K562 (cell line): ENCODE measurements at regions not wholly inside any gene's neighbourhood (a gene's known extent, or its start where the extent isn't known, plus 50 kb on each side); places are given as distances from the start of the nearest gene placed in this dataset.

Source experiments
- ATAC-seq: fragments of 200-7000 bp; cut with Tn5 transposase; 3 replicates; pipeline ENCODE4 v1.9.1; 2020; ENCODE audit warnings: moderate library complexity
- BruUV-seq: library from RNA; stranded (reverse); fragments of 400-500 nt; replicated peaks from 2 replicates; lab custom pipeline; 2021; lab: Mats Ljungman, UMichigan
- CTCF ChIA-PET: fragments of 300-600 bp; formaldehyde crosslinking; extraction: SDS; loops from one replicate; lab custom pipeline; 2021; ENCODE audit warnings: low intra/inter-chr PET ratio; lab: Yijun Ruan, JAX
- POLR2A ChIA-PET: fragments of 300-600, 350-650 bp; sonication (Branson Sonifier 250); formaldehyde crosslinking; extraction: SDS; loops from one replicate; lab custom pipeline; 2021; ENCODE audit warnings: antibody characterized with exemption, inconsistent platforms; lab: Yijun Ruan, JAX
- DNase-seq, 4 experiments: peaks; one replicate each; pipeline versions ENCODE4 v3.0.0 to v3.0.0-alpha.2; 2011 to 2018; ENCODE audit warnings: low spot score in 3 of 4, mixed read lengths in 3 of 4; ENCODE audit errors: extremely low read depth in 1 of 4
- FAIRE-seq: peaks from 2 replicates; lab custom pipeline; 2011; peaks lifted over from hg19 to GRCh38; lab: Jason Lieb, UNC
- H2AFZ ChIP-seq: 2 replicates; pipeline ENCODE4 v1.6.0; 2011; ENCODE audit warnings: low read depth, low read length, control low read depth, inconsistent platforms
- H3K27ac ChIP-seq: fragments of 200-600 bp; 3 replicates; pipeline ENCODE4 v1.8.0; 2011; ENCODE audit warnings: low read depth, mild to moderate bottlenecking, control low read depth, inconsistent platforms, low read length, moderate library complexity, mixed read lengths; ENCODE audit errors: extremely low read depth
- H3K27me3 ChIP-seq, 2 experiments: fragments of 300-600 bp in 1 of 2; 2 replicates in 1 of 2; 3 replicates in 1 of 2; pipeline versions ENCODE4 v1.6.0 to v1.8.0; 2011; ENCODE audit warnings: inconsistent platforms in 2 of 2, low read length in 2 of 2, mild to moderate bottlenecking in 1 of 2, mixed read lengths in 1 of 2, moderate library complexity in 1 of 2; ENCODE audit not compliant: control insufficient read depth in 2 of 2, insufficient read depth in 2 of 2
- H3K36me3 ChIP-seq: fragments of 300-600 bp; 3 replicates; pipeline ENCODE4 v1.8.0; 2011; ENCODE audit warnings: mild to moderate bottlenecking, low read length, inconsistent platforms; ENCODE audit not compliant: control insufficient read depth, insufficient read depth
- H3K4me1 ChIP-seq, 2 experiments: fragments of 200-600 bp in 1 of 2; replicated peaks in 1 of 2; 2 replicates in 1 of 2; 3 replicates in 1 of 2; pipeline versions ENCODE4 v1.5.1 to v1.8.0; 2011; ENCODE audit warnings: inconsistent platforms in 2 of 2, low read length in 2 of 2, mild to moderate bottlenecking in 1 of 2, mixed read lengths in 1 of 2, moderate library complexity in 1 of 2; ENCODE audit not compliant: control insufficient read depth in 2 of 2, insufficient read depth in 2 of 2
- H3K4me2 ChIP-seq: 2 replicates; pipeline ENCODE4 v1.6.1; 2011; ENCODE audit warnings: low read length, control low read depth, inconsistent platforms, mixed read lengths; ENCODE audit not compliant: insufficient read depth
- H3K4me3 ChIP-seq: fragments of 200-600 bp; sonication (generic), shearing (Covaris generic); 2 replicates; pipeline ENCODE4 v1.5.1; 2016; ENCODE audit warnings: control low read depth, inconsistent platforms
- H3K79me2 ChIP-seq: fragments of 200-600 bp; 3 replicates; pipeline ENCODE4 v1.8.0; 2011; ENCODE audit warnings: low read length, inconsistent platforms; ENCODE audit not compliant: control insufficient read depth, insufficient read depth
- H3K9ac ChIP-seq, 2 experiments: 2 replicates each; pipeline versions ENCODE4 v1.6.0 to v1.6.1; 2011; ENCODE audit warnings: low read depth in 2 of 2, low read length in 2 of 2, control low read depth in 1 of 2, inconsistent platforms in 1 of 2, mild to moderate bottlenecking in 1 of 2, mixed read lengths in 1 of 2; ENCODE audit not compliant: insufficient read depth in 1 of 2
- H3K9me1 ChIP-seq: one replicate; pipeline ENCODE4 v1.6.0; 2011; ENCODE audit warnings: inconsistent platforms, mild to moderate bottlenecking, low read length, moderate library complexity; ENCODE audit not compliant: control insufficient read depth, insufficient read depth
- H3K9me3 ChIP-seq: replicated peaks from 2 replicates; pipeline ENCODE4 v1.5.1; 2011; ENCODE audit warnings: low read depth, low read length, inconsistent platforms; ENCODE audit not compliant: control insufficient read depth, insufficient read depth
- H4K20me1 ChIP-seq: replicated peaks from 2 replicates; pipeline ENCODE4 v1.6.1; 2011; ENCODE audit warnings: low read length, inconsistent platforms, mixed read lengths; ENCODE audit not compliant: control insufficient read depth, insufficient read depth
- ETS2 ChIP-seq: IDR thresholded peaks from 2 replicates; pipeline ENCODE4 v1.6.1; 2016; ENCODE audit warnings: borderline replicate concordance, missing genetic modification characterization, mild to moderate bottlenecking, moderate library complexity, missing compliant biosample characterization; ENCODE audit not compliant: poor library complexity, severe bottlenecking
- FOXA1 ChIP-seq: fragments of 450-650 bp; IDR thresholded peaks from 2 replicates; pipeline ENCODE4 v1.6.1; 2016; ENCODE audit warnings: mild to moderate bottlenecking, borderline replicate concordance
- FOXP1 ChIP-seq: sonication (generic); formaldehyde crosslinking; IDR thresholded peaks from 2 replicates; pipeline ENCODE4 v1.8.0; 2022; ENCODE audit warnings: mild to moderate bottlenecking, missing genetic modification reagents
- KAT8 ChIP-seq: fragments of 450-650 bp; IDR thresholded peaks from 2 replicates; pipeline ENCODE4 v1.6.1; 2016; ENCODE audit warnings: low read depth, mild to moderate bottlenecking
- NCOA6 ChIP-seq: fragments of 450-650 bp; IDR thresholded peaks from 2 replicates; pipeline ENCODE4 v1.6.1; 2017; ENCODE audit warnings: mild to moderate bottlenecking
- PTBP1 ChIP-seq: fragments of 200-400 bp; formaldehyde crosslinking; IDR thresholded peaks from 2 replicates; pipeline ENCODE4 v1.6.1; 2017; ENCODE audit warnings: low read depth, low read length
- RNF2 ChIP-seq: sonication (generic); IDR thresholded peaks from 2 replicates; pipeline ENCODE4 v1.6.1; 2016
- SAP30 ChIP-seq: fragments of 200-600 bp; sonication (generic); IDR thresholded peaks from 2 replicates; pipeline ENCODE4 v1.6.1; 2012; ENCODE audit warnings: borderline replicate concordance, low read depth, mild to moderate bottlenecking, moderate library complexity, low read length, control low read depth, inconsistent platforms; ENCODE audit not compliant: insufficient read depth, poor library complexity, severe bottlenecking
- TSC22D4 ChIP-seq: fragments of 450-650 bp; IDR thresholded peaks from 2 replicates; pipeline ENCODE4 v1.6.1; 2016; ENCODE audit warnings: missing genetic modification characterization, missing biosample characterization, control low read depth
- WHSC1 ChIP-seq: IDR thresholded peaks from one replicate; pipeline ENCODE4 v1.6.1; 2012; ENCODE audit warnings: low read length, control low read depth, inconsistent platforms
- ZNF253 ChIP-seq: fragments of 250-450 bp; sonication (Bioruptor Pico); conservative IDR thresholded peaks from 2 replicates; pipeline ENCODE4 v1.6.1; 2021; ENCODE audit warnings: mild to moderate bottlenecking
- WGBS: fragments of 100-300 bp; shearing (Covaris generic); methylation state at CpG from one replicate; pipeline ENCODE4 v1.1.6; 2016; ENCODE audit warnings: low coverage, mixed read lengths; ENCODE audit not compliant: insufficient coverage; ENCODE audit errors: missing lambda C conversion rate; 5-methylcytosine and 5-hydroxymethylcytosine counted together
- in situ Hi-C: fragments of 300-500 bp; cut with MboI; formaldehyde crosslinking; loops from 4 replicates; pipeline ENCODE4 v1.15.0; 2018; ENCODE audit warnings: inconsistent platforms, mixed read lengths
- intact Hi-C: fragments of 100-400 bp; cut with micrococcal nuclease; formaldehyde crosslinking; loops from 2 replicates; pipeline ENCODE4 v1.14.2; 2022
- TF ChIP-seq, protein P1 (sequence below): sonication (generic); formaldehyde crosslinking; IDR thresholded peaks from 2 replicates; pipeline ENCODE4 v1.8.1; 2023; ENCODE audit warnings: mild to moderate bottlenecking, missing genetic modification reagents
- TF ChIP-seq, protein P2 (sequence below): sonication (generic); formaldehyde crosslinking; IDR thresholded peaks from 2 replicates; pipeline ENCODE4 v1.9.0; 2022; ENCODE audit warnings: mild to moderate bottlenecking, missing genetic modification reagents

DNA sequence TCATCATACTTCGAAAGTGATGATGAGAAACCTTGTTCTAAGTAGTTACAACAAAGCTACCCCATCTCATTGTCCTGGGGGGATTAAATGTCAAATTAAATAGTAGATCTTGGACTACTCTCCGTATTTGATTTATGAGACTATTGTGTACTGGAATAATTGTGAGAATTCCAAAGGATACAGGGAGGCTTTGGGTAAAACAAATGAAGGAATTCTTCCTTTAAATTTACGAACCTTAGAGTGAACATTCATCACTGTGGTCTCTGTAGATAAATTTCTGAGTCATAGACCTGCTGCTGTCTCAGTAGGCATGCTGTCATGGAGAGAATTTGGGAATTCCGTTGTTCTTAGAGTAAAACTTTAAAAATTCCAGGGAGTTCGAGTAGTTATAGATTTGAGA is 836.2 kb downstream of the DNAH5 start:
- Histone ChIP-seq H3K36me3 (no peaks in the 10 kb centered on the region), H3K4me1 (no peaks in the 10 kb centered on the region), H3K9me3 (no peaks in the 10 kb centered on the region), H3K27me3 (no peaks in the 10 kb centered on the region), H3K9ac (no peak overlapping the region), H2AFZ (no peak overlapping the region), H3K27ac (no peak overlapping the region), H4K20me1 (no peaks in the 10 kb centered on the region), H3K79me2 (no peaks in the 10 kb centered on the region), H3K9me1 (no peaks in the 10 kb centered on the region), H3K4me3 (no peak overlapping the region), H3K4me2 (no peak overlapping the region)
- ChIA-PET POLR2A (no interaction called here), CTCF (no interaction called here)
- TF ChIP-seq FOXA1, result no peak
- no peak for TF ChIP-seq NCOA6
- no peak for TF ChIP-seq ZNF253 (CRISPR knock-in tag)
- TF ChIP-seq, protein P1, sequence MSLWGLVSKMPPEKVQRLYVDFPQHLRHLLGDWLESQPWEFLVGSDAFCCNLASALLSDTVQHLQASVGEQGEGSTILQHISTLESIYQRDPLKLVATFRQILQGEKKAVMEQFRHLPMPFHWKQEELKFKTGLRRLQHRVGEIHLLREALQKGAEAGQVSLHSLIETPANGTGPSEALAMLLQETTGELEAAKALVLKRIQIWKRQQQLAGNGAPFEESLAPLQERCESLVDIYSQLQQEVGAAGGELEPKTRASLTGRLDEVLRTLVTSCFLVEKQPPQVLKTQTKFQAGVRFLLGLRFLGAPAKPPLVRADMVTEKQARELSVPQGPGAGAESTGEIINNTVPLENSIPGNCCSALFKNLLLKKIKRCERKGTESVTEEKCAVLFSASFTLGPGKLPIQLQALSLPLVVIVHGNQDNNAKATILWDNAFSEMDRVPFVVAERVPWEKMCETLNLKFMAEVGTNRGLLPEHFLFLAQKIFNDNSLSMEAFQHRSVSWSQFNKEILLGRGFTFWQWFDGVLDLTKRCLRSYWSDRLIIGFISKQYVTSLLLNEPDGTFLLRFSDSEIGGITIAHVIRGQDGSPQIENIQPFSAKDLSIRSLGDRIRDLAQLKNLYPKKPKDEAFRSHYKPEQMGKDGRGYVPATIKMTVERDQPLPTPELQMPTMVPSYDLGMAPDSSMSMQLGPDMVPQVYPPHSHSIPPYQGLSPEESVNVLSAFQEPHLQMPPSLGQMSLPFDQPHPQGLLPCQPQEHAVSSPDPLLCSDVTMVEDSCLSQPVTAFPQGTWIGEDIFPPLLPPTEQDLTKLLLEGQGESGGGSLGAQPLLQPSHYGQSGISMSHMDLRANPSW, result no peak
- TF ChIP-seq TSC22D4 (tag), result no peak
- no peak for TF ChIP-seq PTBP1
- TF ChIP-seq FOXP1 (CRISPR knock-in tag), result no peak
- no peak for TF ChIP-seq SAP30
- no peak for TF ChIP-seq ETS2
- no peak for TF ChIP-seq RNF2
- no peak for TF ChIP-seq WHSC1
- TF ChIP-seq, protein P2, sequence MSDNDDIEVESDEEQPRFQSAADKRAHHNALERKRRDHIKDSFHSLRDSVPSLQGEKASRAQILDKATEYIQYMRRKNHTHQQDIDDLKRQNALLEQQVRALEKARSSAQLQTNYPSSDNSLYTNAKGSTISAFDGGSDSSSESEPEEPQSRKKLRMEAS (CRISPR knock-in tag), result no peak
- no peak for TF ChIP-seq KAT8
- 0% methylated on average over 5 of the region's 5 CpGs for WGBS
- no TSS peak for BruUV-seq
- in situ Hi-C loops, result no loop called here
- intact Hi-C loops, result no loop called here
- no peak for ATAC-seq
- DNase-seq, result no peak
- FAIRE-seq, result no peak
